Mesenchymal stem cell (in vitro differentiated cells and primary cell): ENCODE measurements at regions not wholly inside any gene's neighbourhood (a gene's known extent, or its start where the extent isn't known, plus 50 kb on each side); places are given as distances from the start of the nearest gene placed in this dataset.

Source experiments
- DNase-seq: peaks from one replicate; pipeline ENCODE4 v3.0.0-alpha.2; 2013
- H2AFZ ChIP-seq: one replicate; pipeline ENCODE4 v1.6.1; 2013; ENCODE audit warnings: low read depth, mild to moderate bottlenecking, control low read depth, inconsistent platforms, low read length, moderate library complexity
- H2AK5ac ChIP-seq: 2 replicates; pipeline ENCODE4 v1.6.1; 2013; ENCODE audit warnings: low read length, moderate library complexity, mild to moderate bottlenecking, inconsistent platforms; ENCODE audit not compliant: severe bottlenecking
- H2BK120ac ChIP-seq: one replicate; pipeline ENCODE4 v1.6.1; 2013; ENCODE audit warnings: low read depth, mild to moderate bottlenecking, inconsistent platforms, low read length, moderate library complexity
- H2BK12ac ChIP-seq, 2 experiments: one replicate each; pipeline ENCODE4 v1.6.1; 2013; ENCODE audit warnings: inconsistent platforms in 2 of 2, low read length in 2 of 2, mild to moderate bottlenecking in 2 of 2, moderate library complexity in 2 of 2, control low read depth in 1 of 2
- H2BK15ac ChIP-seq: one replicate; pipeline ENCODE4 v1.6.1; 2013; ENCODE audit warnings: mild to moderate bottlenecking, low read depth, inconsistent platforms; ENCODE audit not compliant: poor library complexity, severe bottlenecking
- H2BK5ac ChIP-seq: 2 replicates; pipeline ENCODE4 v1.6.1; 2013; ENCODE audit warnings: low read depth, mild to moderate bottlenecking, low read length, control low read depth, inconsistent platforms; ENCODE audit not compliant: poor library complexity, severe bottlenecking
- H3K14ac ChIP-seq, 2 experiments: one replicate each; pipeline ENCODE4 v1.6.1; 2013; ENCODE audit warnings: inconsistent platforms in 2 of 2, low read length in 2 of 2, control low read depth in 1 of 2, mild to moderate bottlenecking in 1 of 2, moderate library complexity in 1 of 2
- H3K18ac ChIP-seq, 2 experiments: one replicate each; pipeline ENCODE4 v1.6.1; 2013; ENCODE audit warnings: inconsistent platforms in 2 of 2, low read length in 2 of 2, control low read depth in 1 of 2, low read depth in 1 of 2, mild to moderate bottlenecking in 1 of 2
- H3K23ac ChIP-seq, 2 experiments: one replicate each; pipeline ENCODE4 v1.6.1; 2013; ENCODE audit warnings: inconsistent platforms in 2 of 2, low read length in 2 of 2, mild to moderate bottlenecking in 2 of 2, moderate library complexity in 2 of 2, control low read depth in 1 of 2
- H3K27ac ChIP-seq: 2 replicates; pipeline ENCODE4 v1.5.1; 2013; ENCODE audit warnings: mild to moderate bottlenecking, moderate library complexity, low read length, control low read depth, inconsistent platforms; ENCODE audit not compliant: poor library complexity, severe bottlenecking
- H3K27me3 ChIP-seq, 2 experiments: 2 replicates each; pipeline versions ENCODE4 v1.6.1 to v1.7.0; 2013; ENCODE audit warnings: low read length in 2 of 2, mild to moderate bottlenecking in 2 of 2, moderate library complexity in 2 of 2, control low read depth in 1 of 2, inconsistent platforms in 1 of 2; ENCODE audit not compliant: control insufficient read depth in 1 of 2, insufficient read depth in 1 of 2
- H3K36me3 ChIP-seq, 2 experiments: 2 replicates each; pipeline versions ENCODE4 v1.6.1 to v1.7.0; 2013; ENCODE audit warnings: low read length in 2 of 2, control low read depth in 1 of 2, inconsistent platforms in 1 of 2, low read depth in 1 of 2, mild to moderate bottlenecking in 1 of 2; ENCODE audit not compliant: insufficient read depth in 2 of 2, control insufficient read depth in 1 of 2
- H3K4ac ChIP-seq, 2 experiments: one replicate each; pipeline ENCODE4 v1.6.1; 2013; ENCODE audit warnings: inconsistent platforms in 2 of 2, low read length in 2 of 2, mild to moderate bottlenecking in 2 of 2, moderate library complexity in 2 of 2, control low read depth in 1 of 2, low read depth in 1 of 2
- H3K4me1 ChIP-seq: 2 replicates; pipeline ENCODE4 v1.6.1; 2013; ENCODE audit warnings: low read depth, low read length, control low read depth; ENCODE audit not compliant: control insufficient read depth, insufficient read depth
- H3K4me2 ChIP-seq: 2 replicates; pipeline ENCODE4 v1.6.1; 2013; ENCODE audit warnings: low read length, mild to moderate bottlenecking, inconsistent platforms; ENCODE audit not compliant: poor library complexity, severe bottlenecking
- H3K4me3 ChIP-seq, 2 experiments: 2 replicates each; pipeline versions ENCODE4 v1.5.1 to v1.7.0; 2013; ENCODE audit warnings: low read length in 2 of 2, mild to moderate bottlenecking in 2 of 2, control low read depth in 1 of 2, low read depth in 1 of 2; ENCODE audit not compliant: insufficient read depth in 1 of 2
- H3K79me1 ChIP-seq: replicated peaks from 2 replicates; pipeline ENCODE4 v1.6.1; 2013; ENCODE audit warnings: mild to moderate bottlenecking, control low read depth, low read length, inconsistent platforms; ENCODE audit not compliant: poor library complexity, severe bottlenecking
- H3K9ac ChIP-seq: 2 replicates; pipeline ENCODE4 v1.7.0; 2013; ENCODE audit warnings: mild to moderate bottlenecking, low read length, moderate library complexity
- H3K9me3 ChIP-seq: 2 replicates; pipeline ENCODE4 v1.7.0; 2013; ENCODE audit warnings: mild to moderate bottlenecking, low read length; ENCODE audit not compliant: control insufficient read depth
- H4K8ac ChIP-seq: one replicate; pipeline ENCODE4 v1.6.1; 2013; ENCODE audit warnings: inconsistent platforms, mild to moderate bottlenecking, low read length, moderate library complexity
- H4K91ac ChIP-seq: one replicate; pipeline ENCODE4 v1.6.1; 2013; ENCODE audit warnings: mild to moderate bottlenecking, low read length, inconsistent platforms
- WGBS: methylation state at CpG from one replicate; pipeline ENCODE4 v1.1.7; 2013; ENCODE audit warnings: mixed read lengths; 5-methylcytosine and 5-hydroxymethylcytosine counted together

GRCh38 chr9:73081979-73082657, 69.5 kb upstream of the ANXA1 start:
- no peak overlapping the region for H3K27ac ChIP-seq
- no peak overlapping the region for H3K18ac ChIP-seq
- H3K9ac ChIP-seq: no peak overlapping the region
- no peak overlapping the region for H3K23ac ChIP-seq
- no peak overlapping the region for H2AFZ ChIP-seq
- H3K4me1 ChIP-seq: peaks cover 2% of the 10 kb centered on the region
- H2AK5ac ChIP-seq: no peak overlapping the region
- no peak overlapping the region for H2BK120ac ChIP-seq
- no peaks in the 10 kb centered on the region for H3K79me1 ChIP-seq
- H3K4me2 ChIP-seq: no peak overlapping the region
- no peak overlapping the region for H3K4me3 ChIP-seq
- no peaks in the 10 kb centered on the region for H3K36me3 ChIP-seq
- peaks cover 0 to 5% of the 10 kb centered on the region in 2 experiments for H3K27me3 ChIP-seq
- no CpG with 5 or more reads among the region's 2 CpGs for WGBS
- H2BK12ac ChIP-seq: no peak overlapping the region
- H3K14ac ChIP-seq: no peak overlapping the region
- H3K4ac ChIP-seq: no peak overlapping the region
- H4K8ac ChIP-seq: no peak overlapping the region
- peak; percentile 55 for DNase-seq
- H3K9me3 ChIP-seq: no peaks in the 10 kb centered on the region
- H4K91ac ChIP-seq: no peak overlapping the region
- H2BK15ac ChIP-seq: no peak overlapping the region
- no peak overlapping the region for H2BK5ac ChIP-seq

- Histone ChIP-seq H3K23ac (no peak overlapping the region), H3K18ac (no peak overlapping the region), H2BK5ac (no peak overlapping the region), H3K36me3 (no peaks in the 10 kb centered on the region), H3K27me3 (peaks cover 0 to 5% of the 10 kb centered on the region in 2 experiments), H3K4me1 (peaks cover 2% of the 10 kb centered on the region), H2AK5ac (no peak overlapping the region), H2AFZ (no peak overlapping the region), H4K91ac (no peak overlapping the region), H2BK120ac (no peak overlapping the region), H3K4ac (no peak overlapping the region), H3K4me3 (no peak overlapping the region), H3K79me1 (no peaks in the 10 kb centered on the region), H4K8ac (peak overlapping the region; percentile 49), H3K9me3 (no peaks in the 10 kb centered on the region), H3K9ac (no peak overlapping the region), H3K27ac (no peak overlapping the region), H2BK12ac (no peak overlapping the region), H2BK15ac (no peak overlapping the region), H3K4me2 (no peak overlapping the region), H3K14ac (no peak overlapping the region)
- 75% methylated on average over 3 of the region's 3 CpGs for WGBS
- DNase-seq: no peak
Observed at GRCh38 chr9:73080110-73080694, 71.5 kb upstream of the ANXA1 start.

GRCh38 chr9:73079326-73079725, 72.3 kb upstream of the ANXA1 start:
- H2AFZ ChIP-seq: no peak overlapping the region
- 43% methylated on average over 1 of the region's 1 CpG for WGBS
- no peak overlapping the region for H2BK12ac ChIP-seq

GRCh38 chr9:73077625-73078030, 74.0 kb upstream of the ANXA1 start:
- H3K27ac ChIP-seq: no peak overlapping the region
- H3K9me3 ChIP-seq: no peaks in the 10 kb centered on the region
- no peak overlapping the region for H3K18ac ChIP-seq
- H3K36me3 ChIP-seq: no peaks in the 10 kb centered on the region
- H3K4ac ChIP-seq: no peak overlapping the region
- peaks cover 2% of the 10 kb centered on the region for H3K4me1 ChIP-seq
- H3K79me1 ChIP-seq: no peaks in the 10 kb centered on the region
- H4K91ac ChIP-seq: no peak overlapping the region
- no peak overlapping the region for H3K23ac ChIP-seq
- no peak for DNase-seq
- no peak overlapping the region for H3K4me3 ChIP-seq
- no peak overlapping the region for H3K9ac ChIP-seq
- H3K14ac ChIP-seq: no peak overlapping the region
- no peak overlapping the region for H2BK5ac ChIP-seq
- peaks cover 0 to 5% of the 10 kb centered on the region in 2 experiments for H3K27me3 ChIP-seq
- no peak overlapping the region for H2BK120ac ChIP-seq
- no peak overlapping the region for H2AK5ac ChIP-seq
- H2BK12ac ChIP-seq: no peak overlapping the region
- no peak overlapping the region for H4K8ac ChIP-seq
- no peak overlapping the region for H3K4me2 ChIP-seq
- no peak overlapping the region for H2BK15ac ChIP-seq
- H2AFZ ChIP-seq: no peak overlapping the region

More at GRCh38 chr9:73079326-73079725, 72.3 kb upstream of the ANXA1 start:
- H3K27me3 ChIP-seq: peaks cover 0 to 5% of the 10 kb centered on the region in 2 experiments
- H3K36me3 ChIP-seq: no peaks in the 10 kb centered on the region
- H3K4me2 ChIP-seq: no peak overlapping the region
- no peak overlapping the region for H3K14ac ChIP-seq
- no peaks in the 10 kb centered on the region for H3K79me1 ChIP-seq
- H3K9me3 ChIP-seq: no peaks in the 10 kb centered on the region
- H2BK15ac ChIP-seq: no peak overlapping the region
- H3K4me3 ChIP-seq: no peak overlapping the region
- no peak for DNase-seq
- no peak overlapping the region for H4K91ac ChIP-seq
- no peak overlapping the region for H3K9ac ChIP-seq
- no peak overlapping the region for H2AK5ac ChIP-seq
- no peak overlapping the region for H3K4ac ChIP-seq
- H4K8ac ChIP-seq: no peak overlapping the region
- no peak overlapping the region for H2BK5ac ChIP-seq
- no peak overlapping the region for H3K23ac ChIP-seq
- no peak overlapping the region for H3K18ac ChIP-seq
- H2BK120ac ChIP-seq: no peak overlapping the region
- peaks cover 2% of the 10 kb centered on the region for H3K4me1 ChIP-seq
- no peak overlapping the region for H3K27ac ChIP-seq
